ENCODE measurements at regions not wholly inside any gene's neighbourhood (a gene's known extent, or its start where the extent isn't known, plus 50 kb on each side); places are given as distances from the start of the nearest gene placed in this dataset.

DNA sequence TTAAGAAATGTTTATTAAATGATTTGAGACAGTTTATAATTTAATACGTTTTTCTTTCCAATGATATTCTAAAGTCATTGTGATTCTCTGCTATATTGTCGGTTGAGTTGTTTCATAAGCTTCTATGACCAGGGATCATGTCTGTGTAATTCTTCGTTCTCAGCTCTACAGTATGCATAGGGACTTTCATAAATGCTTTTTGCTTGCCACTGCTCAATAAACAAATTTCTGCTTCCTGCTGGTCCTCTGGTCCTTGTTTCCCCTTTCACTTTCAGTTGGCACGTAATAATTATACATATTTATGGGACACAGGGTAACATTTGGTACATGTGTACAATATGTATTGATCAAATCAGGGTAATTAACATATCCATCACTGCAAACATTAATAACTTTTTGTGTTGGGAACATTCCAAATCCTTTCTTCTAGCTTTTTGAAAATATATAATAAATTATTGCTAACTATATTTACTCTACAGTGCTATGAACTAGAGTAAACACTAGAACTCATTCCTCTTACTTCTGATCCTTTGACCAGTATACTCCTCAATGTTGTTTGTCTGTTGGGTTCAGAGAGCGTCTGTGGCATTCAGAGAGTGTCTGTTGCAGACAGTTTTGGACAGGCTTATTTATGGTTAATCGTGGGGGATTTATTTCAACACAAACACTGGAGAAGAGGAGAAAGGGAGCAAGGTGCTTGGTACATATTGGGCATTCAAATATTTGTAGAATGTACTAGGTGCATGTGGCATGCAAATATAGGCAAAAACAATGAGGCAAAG lies 68.3 kb upstream of the SPANXB1 start:
- ATAC-seq (no peak), DNase-seq (ENCODE audit: low read depth, low spot score) (no peak)
- no TSS peak for BruUV-seq (replicated peaks)
- H3K4me3 ChIP-seq (ENCODE audit: low read depth in 2 of 2, low read length in 2 of 2): no peak overlapping the region
- intact Hi-C loops (cut with micrococcal nuclease; ENCODE audit: unreplicated experiment) (no loop called here), in situ Hi-C loops (cut with HindIII; ENCODE audit: low pct_unique_long_range_greater_than_20kb, low sequenced_read_pairs) (no loop called here)
- ChIA-PET POLR2A (no interaction called here), CTCF (interaction anchor here (0.6 kb wide), 1 partner anchor 16 kb away, joined by 3 read pairs; no protein-coding TSS in a partner anchor)
- H3K4me1 ChIP-seq (ENCODE audit: control insufficient read depth, insufficient read depth, low read length): no peaks in the 10 kb centered on the region
- TF ChIP-seq POLR2AphosphoS5 (IDR thresholded peaks at IDR 0.05; ENCODE audit: low read depth, low read length): no peak
- no peak for TF ChIP-seq SIN3A (IDR thresholded peaks at IDR 0.05; ENCODE audit: borderline replicate concordance, insufficient read depth, low read depth, low read length)
- no peak for TF ChIP-seq CTCF (IDR thresholded peaks at IDR 0.05)
- H3K36me3 ChIP-seq (ENCODE audit: control insufficient read depth, insufficient read depth, low read length): no peaks in the 10 kb centered on the region
- no peaks in the 10 kb centered on the region for H3K9me3 ChIP-seq (ENCODE audit: control insufficient read depth, insufficient read depth, low read depth, low read length)
- H3K27ac ChIP-seq (ENCODE audit: low read length): no peak overlapping the region
- H3K27me3 ChIP-seq (ENCODE audit: control insufficient read depth, insufficient read depth, low read length): no peaks in the 10 kb centered on the region

GRCh38 chrX:140943513-140943912 lies 58.9 kb upstream of the SPANXB1 start:
- no peak overlapping the region for H3K27ac ChIP-seq (ENCODE audit: low read length)
- intact Hi-C loops (cut with micrococcal nuclease; ENCODE audit: unreplicated experiment): no loop called here
- ATAC-seq (no peak), DNase-seq (ENCODE audit: low read depth, low spot score) (no peak)
- no peaks in the 10 kb centered on the region for H3K27me3 ChIP-seq (ENCODE audit: control insufficient read depth, insufficient read depth, low read length)
- no peaks in the 10 kb centered on the region for H3K4me1 ChIP-seq (ENCODE audit: control insufficient read depth, insufficient read depth, low read length)
- no peaks in the 10 kb centered on the region for H3K36me3 ChIP-seq (ENCODE audit: control insufficient read depth, insufficient read depth, low read length)
- H3K9me3 ChIP-seq (ENCODE audit: control insufficient read depth, insufficient read depth, low read depth, low read length): no peaks in the 10 kb centered on the region
- no peak overlapping the region for H3K4me3 ChIP-seq (ENCODE audit: low read depth in 2 of 2, low read length in 2 of 2)
- TF ChIP-seq TCF7L2 (IDR thresholded peaks at IDR 0.05; ENCODE audit: low read depth, low read length) (no peak), SIN3A (IDR thresholded peaks at IDR 0.05; ENCODE audit: borderline replicate concordance, insufficient read depth, low read depth, low read length) (no peak), POLR2AphosphoS5 (IDR thresholded peaks at IDR 0.05; ENCODE audit: low read depth, low read length) (no peak), CTCF (IDR thresholded peaks at IDR 0.05) (no peak)
- TF ChIP-seq, protein P1, sequence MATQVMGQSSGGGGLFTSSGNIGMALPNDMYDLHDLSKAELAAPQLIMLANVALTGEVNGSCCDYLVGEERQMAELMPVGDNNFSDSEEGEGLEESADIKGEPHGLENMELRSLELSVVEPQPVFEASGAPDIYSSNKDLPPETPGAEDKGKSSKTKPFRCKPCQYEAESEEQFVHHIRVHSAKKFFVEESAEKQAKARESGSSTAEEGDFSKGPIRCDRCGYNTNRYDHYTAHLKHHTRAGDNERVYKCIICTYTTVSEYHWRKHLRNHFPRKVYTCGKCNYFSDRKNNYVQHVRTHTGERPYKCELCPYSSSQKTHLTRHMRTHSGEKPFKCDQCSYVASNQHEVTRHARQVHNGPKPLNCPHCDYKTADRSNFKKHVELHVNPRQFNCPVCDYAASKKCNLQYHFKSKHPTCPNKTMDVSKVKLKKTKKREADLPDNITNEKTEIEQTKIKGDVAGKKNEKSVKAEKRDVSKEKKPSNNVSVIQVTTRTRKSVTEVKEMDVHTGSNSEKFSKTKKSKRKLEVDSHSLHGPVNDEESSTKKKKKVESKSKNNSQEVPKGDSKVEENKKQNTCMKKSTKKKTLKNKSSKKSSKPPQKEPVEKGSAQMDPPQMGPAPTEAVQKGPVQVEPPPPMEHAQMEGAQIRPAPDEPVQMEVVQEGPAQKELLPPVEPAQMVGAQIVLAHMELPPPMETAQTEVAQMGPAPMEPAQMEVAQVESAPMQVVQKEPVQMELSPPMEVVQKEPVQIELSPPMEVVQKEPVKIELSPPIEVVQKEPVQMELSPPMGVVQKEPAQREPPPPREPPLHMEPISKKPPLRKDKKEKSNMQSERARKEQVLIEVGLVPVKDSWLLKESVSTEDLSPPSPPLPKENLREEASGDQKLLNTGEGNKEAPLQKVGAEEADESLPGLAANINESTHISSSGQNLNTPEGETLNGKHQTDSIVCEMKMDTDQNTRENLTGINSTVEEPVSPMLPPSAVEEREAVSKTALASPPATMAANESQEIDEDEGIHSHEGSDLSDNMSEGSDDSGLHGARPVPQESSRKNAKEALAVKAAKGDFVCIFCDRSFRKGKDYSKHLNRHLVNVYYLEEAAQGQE (IDR thresholded peaks at IDR 0.05; ENCODE audit: insufficient read depth in 1 of 2, low read depth in 2 of 2, low read length in 1 of 2): no peak
- in situ Hi-C loops (cut with HindIII; ENCODE audit: low pct_unique_long_range_greater_than_20kb, low sequenced_read_pairs): no loop called here
- ChIA-PET CTCF (no interaction called here), POLR2A (no interaction called here)
- no TSS peak for BruUV-seq (replicated peaks)
